HFFc6 (cell line): ENCODE measurements at regions not wholly inside any gene's neighbourhood (a gene's known extent, or its start where the extent isn't known, plus 50 kb on each side); places are given as distances from the start of the nearest gene placed in this dataset.

Experiments used
- DNase-seq: peaks from one replicate; pipeline ENCODE4 v3.0.0-alpha.2; 2018
- H3K27ac Mint-ChIP-seq: 2 replicates; pipeline ENCODE4 v1.8.0; 2020; ENCODE audit warnings: mild to moderate bottlenecking, mixed read lengths
- H3K27me3 Mint-ChIP-seq: 2 replicates; pipeline ENCODE4 v1.8.0; 2021; ENCODE audit warnings: mild to moderate bottlenecking, moderate library complexity, mixed read lengths; ENCODE audit not compliant: insufficient read depth
- H3K36me3 Mint-ChIP-seq: 2 replicates; pipeline ENCODE4 v1.8.0; 2021; ENCODE audit warnings: low read depth, mixed read lengths
- H3K4me1 Mint-ChIP-seq: 2 replicates; pipeline ENCODE4 v1.8.0; 2020; ENCODE audit warnings: low read depth, mixed read lengths
- H3K4me3 Mint-ChIP-seq: 2 replicates; pipeline ENCODE4 v1.8.0; 2020; ENCODE audit warnings: mild to moderate bottlenecking, moderate library complexity, mixed read lengths
- H3K9me3 Mint-ChIP-seq: 2 replicates; pipeline ENCODE4 v1.8.0; 2020; ENCODE audit warnings: mild to moderate bottlenecking, mixed read lengths
- TF ChIP-seq, protein P1 (sequence below): fragments of 200-600 bp; sonication (generic); IDR thresholded peaks from 2 replicates; pipeline ENCODE4 v1.5.0; 2021; ENCODE audit warnings: antibody characterized with exemption, mild to moderate bottlenecking

DNA sequence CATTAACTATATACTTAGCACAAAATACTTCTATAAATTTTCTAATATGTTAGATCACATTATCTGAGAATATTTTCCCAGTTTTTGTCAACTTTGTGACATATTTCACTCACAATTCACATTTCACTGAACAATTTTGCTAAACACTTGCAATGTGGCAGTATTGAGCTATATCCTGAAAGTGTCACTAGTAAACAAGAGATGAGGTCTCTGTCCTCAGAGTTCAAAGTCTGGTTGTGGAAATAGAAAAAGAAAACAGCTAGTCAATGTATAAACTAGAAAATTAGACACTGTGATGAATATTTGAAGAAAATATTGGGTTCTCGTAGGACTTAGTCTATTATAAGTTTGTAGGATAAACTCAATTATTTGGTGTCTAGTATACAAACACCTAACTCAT, 87.4 kb upstream of the CHORDC1 start:
- H3K27ac Mint-ChIP-seq, result no peak overlapping the region
- H3K27me3 Mint-ChIP-seq, result no peaks in the 10 kb centered on the region
- DNase-seq, result no peak
- H3K36me3 Mint-ChIP-seq, result no peaks in the 10 kb centered on the region
- H3K9me3 Mint-ChIP-seq, result peaks cover 10% of the 10 kb centered on the region
- H3K4me3 Mint-ChIP-seq, result no peak overlapping the region
- TF ChIP-seq, protein P1, sequence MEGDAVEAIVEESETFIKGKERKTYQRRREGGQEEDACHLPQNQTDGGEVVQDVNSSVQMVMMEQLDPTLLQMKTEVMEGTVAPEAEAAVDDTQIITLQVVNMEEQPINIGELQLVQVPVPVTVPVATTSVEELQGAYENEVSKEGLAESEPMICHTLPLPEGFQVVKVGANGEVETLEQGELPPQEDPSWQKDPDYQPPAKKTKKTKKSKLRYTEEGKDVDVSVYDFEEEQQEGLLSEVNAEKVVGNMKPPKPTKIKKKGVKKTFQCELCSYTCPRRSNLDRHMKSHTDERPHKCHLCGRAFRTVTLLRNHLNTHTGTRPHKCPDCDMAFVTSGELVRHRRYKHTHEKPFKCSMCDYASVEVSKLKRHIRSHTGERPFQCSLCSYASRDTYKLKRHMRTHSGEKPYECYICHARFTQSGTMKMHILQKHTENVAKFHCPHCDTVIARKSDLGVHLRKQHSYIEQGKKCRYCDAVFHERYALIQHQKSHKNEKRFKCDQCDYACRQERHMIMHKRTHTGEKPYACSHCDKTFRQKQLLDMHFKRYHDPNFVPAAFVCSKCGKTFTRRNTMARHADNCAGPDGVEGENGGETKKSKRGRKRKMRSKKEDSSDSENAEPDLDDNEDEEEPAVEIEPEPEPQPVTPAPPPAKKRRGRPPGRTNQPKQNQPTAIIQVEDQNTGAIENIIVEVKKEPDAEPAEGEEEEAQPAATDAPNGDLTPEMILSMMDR, result no peak
- no peaks in the 10 kb centered on the region for H3K4me1 Mint-ChIP-seq

DNA sequence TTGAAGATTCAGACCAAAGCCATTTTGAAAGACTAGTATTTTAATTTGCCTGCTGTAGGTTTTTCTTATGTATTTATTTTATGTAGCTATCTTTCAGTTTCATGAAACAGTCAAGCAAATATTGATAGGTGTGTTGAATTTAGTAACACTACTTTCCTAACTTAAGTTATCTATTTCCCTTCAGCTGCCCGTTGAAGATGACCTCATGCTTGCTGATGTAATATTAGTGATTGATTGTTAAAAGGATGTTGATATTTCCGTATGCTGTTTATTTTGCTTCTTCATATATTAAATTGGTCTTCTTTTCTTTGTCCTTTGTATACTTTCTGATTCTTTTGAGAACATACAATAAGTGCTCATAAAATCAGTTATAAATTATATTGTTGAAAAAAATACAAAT, 86.8 kb upstream of the CHORDC1 start:
- Mint-ChIP-seq H3K9me3 (peaks cover 10% of the 10 kb centered on the region), H3K4me3 (no peak overlapping the region), H3K4me1 (no peaks in the 10 kb centered on the region), H3K36me3 (no peaks in the 10 kb centered on the region), H3K27me3 (no peaks in the 10 kb centered on the region), H3K27ac (no peak overlapping the region)
- no peak for DNase-seq
- TF ChIP-seq, protein P1, result no peak

DNA sequence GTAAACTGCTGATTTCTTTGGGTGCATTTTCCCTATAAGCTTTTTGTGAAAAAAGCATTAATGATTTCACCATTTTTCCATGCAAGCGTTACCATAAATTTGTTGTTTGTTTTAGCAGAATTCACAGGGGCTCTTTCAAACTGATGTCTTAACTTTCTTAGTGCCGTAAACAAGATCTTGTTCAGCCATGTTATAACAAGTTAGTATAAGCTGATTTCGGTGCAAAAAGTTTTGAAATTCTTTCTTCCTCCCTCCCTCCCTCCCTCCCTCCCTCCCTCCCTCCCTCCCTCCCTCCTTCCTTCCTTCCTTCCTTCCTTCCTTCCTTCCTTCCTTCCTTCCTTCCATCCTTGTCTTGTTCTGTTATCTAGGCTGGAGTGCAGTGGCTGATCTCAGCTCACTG, 71.7 kb upstream of the CHORDC1 start:
- Mint-ChIP-seq H3K4me1 (no peaks in the 10 kb centered on the region), H3K27ac (no peak overlapping the region)

DNA sequence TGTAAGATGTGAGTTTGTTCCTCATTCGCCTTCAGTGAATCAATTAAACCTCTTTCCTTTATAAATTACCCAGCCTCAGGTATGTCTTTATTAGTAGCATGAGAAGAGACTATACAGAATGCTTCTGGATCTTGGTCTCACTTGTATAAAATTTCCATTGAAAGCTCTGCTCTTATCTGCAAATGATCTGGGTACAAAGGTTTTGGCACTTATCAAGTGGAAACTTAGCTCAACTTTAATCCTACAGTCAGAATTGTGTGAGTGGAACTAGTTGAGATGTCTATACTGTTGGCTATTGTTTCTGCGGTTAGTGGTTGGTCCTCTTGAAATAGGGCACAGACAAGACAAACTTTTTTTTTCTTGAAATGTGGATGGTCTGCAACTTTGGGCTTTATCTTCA, 71.2 kb upstream of the CHORDC1 start:
- TF ChIP-seq, protein P1, result no peak
- Mint-ChIP-seq H3K36me3 (no peaks in the 10 kb centered on the region), H3K9me3 (peaks cover 10% of the 10 kb centered on the region), H3K4me3 (no peak overlapping the region), H3K4me1 (no peaks in the 10 kb centered on the region), H3K27ac (no peak overlapping the region), H3K27me3 (peaks cover 2% of the 10 kb centered on the region; the same call in 1 of the 2 replicates)
- DNase-seq, result no peak

More for the DNA sequence above, 71.7 kb upstream of the CHORDC1 start:
- TF ChIP-seq, protein P1, result no peak
- Mint-ChIP-seq H3K9me3 (peaks cover 10% of the 10 kb centered on the region), H3K27me3 (peaks cover 2% of the 10 kb centered on the region; the same call in 1 of the 2 replicates), H3K36me3 (no peaks in the 10 kb centered on the region), H3K4me3 (no peak overlapping the region)
- DNase-seq, result no peak

DNA sequence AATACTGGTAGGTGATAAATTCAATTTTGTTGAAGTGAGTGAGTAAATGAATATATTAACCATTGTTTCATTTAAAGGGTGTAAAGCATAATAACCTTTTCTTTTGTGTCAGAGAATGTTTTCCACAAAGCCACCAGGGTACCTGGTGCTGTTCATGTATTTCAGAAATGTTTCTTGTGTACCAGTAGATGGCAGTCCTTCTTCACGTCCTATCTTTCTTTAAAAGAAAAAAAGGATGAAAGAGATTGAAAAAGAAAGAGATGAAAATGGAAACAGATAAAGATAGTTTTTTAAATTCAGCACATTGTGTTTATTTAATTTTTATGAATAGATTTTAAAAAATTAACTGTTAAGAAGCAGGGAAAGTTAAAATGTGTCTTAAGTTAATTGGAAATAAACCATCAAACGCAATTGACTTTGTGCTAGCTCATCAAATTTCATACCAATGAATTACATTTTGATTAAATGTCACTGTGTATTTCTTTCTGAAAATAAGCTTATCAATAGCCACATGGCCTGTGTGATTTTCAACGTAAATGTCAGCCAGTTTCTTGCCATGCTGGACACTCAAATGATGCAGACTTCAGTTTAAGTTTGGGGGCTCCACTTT, 65.5 kb upstream of the CHORDC1 start:
- no peaks in the 10 kb centered on the region for H3K27me3 Mint-ChIP-seq
- H3K36me3 Mint-ChIP-seq, result no peaks in the 10 kb centered on the region
- DNase-seq, result peak; percentile 0
- H3K27ac Mint-ChIP-seq, result no peak overlapping the region
- H3K4me1 Mint-ChIP-seq, result no peaks in the 10 kb centered on the region
- peaks cover 5% of the 10 kb centered on the region; the same call in 1 of the 2 replicates for H3K9me3 Mint-ChIP-seq
- no peak overlapping the region for H3K4me3 Mint-ChIP-seq
- TF ChIP-seq, protein P1, result peak; percentile 75

DNA sequence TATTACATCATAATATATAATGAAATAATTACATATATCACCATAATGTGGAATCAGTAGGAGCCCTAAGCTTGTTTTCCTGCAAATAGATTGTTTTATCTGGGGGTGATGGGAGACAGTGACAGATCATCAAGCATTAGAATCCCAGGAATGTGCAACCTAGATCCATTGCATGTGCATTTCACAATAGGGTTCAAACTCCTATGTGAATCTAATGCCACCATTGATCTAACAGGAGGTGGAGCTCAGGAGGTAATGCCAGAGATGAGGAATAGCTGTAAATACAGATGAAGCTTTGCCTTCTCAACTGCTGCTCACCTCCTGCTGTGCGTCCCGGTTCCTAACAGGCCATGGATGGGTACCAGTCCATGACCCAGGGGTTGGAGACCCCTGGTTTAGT, 63.8 kb upstream of the CHORDC1 start:
- Mint-ChIP-seq H3K27ac (no peak overlapping the region), H3K4me1 (no peaks in the 10 kb centered on the region), H3K27me3 (no peaks in the 10 kb centered on the region), H3K36me3 (no peaks in the 10 kb centered on the region), H3K9me3 (peaks cover 5% of the 10 kb centered on the region; the same call in 1 of the 2 replicates), H3K4me3 (no peak overlapping the region)
- no peak for DNase-seq
- TF ChIP-seq, protein P1, result no peak
